ENCODE measurements at regions not wholly inside any gene's neighbourhood (a gene's known extent, or its start where the extent isn't known, plus 50 kb on each side); places are given as distances from the start of the nearest gene placed in this dataset.

- intact Hi-C loops (cut with DNase I), result no loop called here
- ATAC-seq (no peak), DNase-seq (no peak)
- H3K27ac ChIP-seq, result no peak overlapping the region
- no peaks in the 10 kb centered on the region for H3K36me3 ChIP-seq (replicated peaks in 1 of 2; ENCODE audit: insufficient read depth in 1 of 2, low read depth in 2 of 2)
- WGBS, 2 donors, result 34 to 43% methylated on average over 3 of the region's 3 CpGs
- no peaks in the 10 kb centered on the region for H3K4me1 ChIP-seq
- no peaks in the 10 kb centered on the region for H3K9me3 ChIP-seq
- no peaks in the 10 kb centered on the region for H3K27me3 ChIP-seq
- H3K4me3 ChIP-seq, result no peak overlapping the region
- TF ChIP-seq POLR2A (IDR thresholded peaks at IDR 0.05), result no peak
- TF ChIP-seq CTCF (IDR thresholded peaks at IDR 0.05), result no peak
Observed at GRCh38 chr5:2584579-2585269, 166.8 kb downstream of the IRX2 start.

GRCh38 chr5:2582507-2582906 lies 169.0 kb downstream of the IRX2 start:
- DNase-seq, result no peak
- no peak overlapping the region for H3K27ac ChIP-seq
- ATAC-seq, result no peak
- H3K36me3 ChIP-seq (replicated peaks in 1 of 2; ENCODE audit: insufficient read depth in 1 of 2, low read depth in 2 of 2), result no peaks in the 10 kb centered on the region
- H3K27me3 ChIP-seq, result no peaks in the 10 kb centered on the region
- no peak overlapping the region for H3K4me3 ChIP-seq
- H3K9me3 ChIP-seq, result no peaks in the 10 kb centered on the region
- intact Hi-C loops (cut with DNase I), result no loop called here
- TF ChIP-seq POLR2A (IDR thresholded peaks at IDR 0.05), result no peak
- TF ChIP-seq CTCF (IDR thresholded peaks at IDR 0.05), result no peak
- no peaks in the 10 kb centered on the region for H3K4me1 ChIP-seq
- 76 to 78% methylated on average over 4 of the region's 4 CpGs for WGBS, 2 donors

GRCh38 chr5:2582106-2582505 lies 169.4 kb downstream of the IRX2 start:
- Histone ChIP-seq H3K27me3 (no peaks in the 10 kb centered on the region), H3K4me1 (no peaks in the 10 kb centered on the region), H3K27ac (no peak overlapping the region), H3K36me3 (replicated peaks in 1 of 2; ENCODE audit: insufficient read depth in 1 of 2, low read depth in 2 of 2) (no peaks in the 10 kb centered on the region), H3K9me3 (no peaks in the 10 kb centered on the region), H3K4me3 (no peak overlapping the region)
- 69 to 87% methylated on average over 4 to 7 of the region's 7 CpGs for WGBS, 2 donors
- intact Hi-C loops (cut with DNase I), result no loop called here
- DNase-seq, result no peak
- ATAC-seq, result no peak
- TF ChIP-seq CTCF (IDR thresholded peaks at IDR 0.05), result no peak
- no peak for TF ChIP-seq POLR2A (IDR thresholded peaks at IDR 0.05)

GRCh38 chr5:2581418-2581817 lies 170.1 kb downstream of the IRX2 start:
- no peak for ATAC-seq
- 69 to 88% methylated on average over 5 of the region's 5 CpGs for WGBS, 2 donors
- intact Hi-C loops (cut with DNase I), result no loop called here
- H3K36me3 ChIP-seq (replicated peaks in 1 of 2; ENCODE audit: insufficient read depth in 1 of 2, low read depth in 2 of 2), result no peaks in the 10 kb centered on the region
- TF ChIP-seq CTCF (IDR thresholded peaks at IDR 0.05), result no peak
- no peak for TF ChIP-seq POLR2A (IDR thresholded peaks at IDR 0.05)
- DNase-seq, result no peak
- H3K27me3 ChIP-seq, result no peaks in the 10 kb centered on the region
- H3K4me3 ChIP-seq, result no peak overlapping the region
- no peaks in the 10 kb centered on the region for H3K9me3 ChIP-seq
- H3K27ac ChIP-seq, result no peak overlapping the region
- no peaks in the 10 kb centered on the region for H3K4me1 ChIP-seq

GRCh38 chr5:2579126-2579525 lies 172.4 kb downstream of the IRX2 start:
- no peak for TF ChIP-seq CTCF (IDR thresholded peaks at IDR 0.05)
- TF ChIP-seq POLR2A (IDR thresholded peaks at IDR 0.05), result no peak
- no peaks in the 10 kb centered on the region for H3K27me3 ChIP-seq
- WGBS, 2 donors, result 30 to 51% methylated on average over 4 to 5 of the region's 5 CpGs
- ATAC-seq (no peak), DNase-seq (no peak)
- H3K4me1 ChIP-seq, result no peaks in the 10 kb centered on the region
- H3K9me3 ChIP-seq, result no peaks in the 10 kb centered on the region
- no peak overlapping the region for H3K27ac ChIP-seq
- no peaks in the 10 kb centered on the region for H3K36me3 ChIP-seq (replicated peaks in 1 of 2; ENCODE audit: insufficient read depth in 1 of 2, low read depth in 2 of 2)
- intact Hi-C loops (cut with DNase I), result no loop called here
- no peak overlapping the region for H3K4me3 ChIP-seq

Data from body of pancreas (tissue), 4 donors.